HepG2 (cell line): ENCODE measurements at regions not wholly inside any gene's neighbourhood (a gene's known extent, or its start where the extent isn't known, plus 50 kb on each side); places are given as distances from the start of the nearest gene placed in this dataset.

Experiments
- ATAC-seq: fragments of 200-7000 bp; cut with Tn5 transposase; 3 replicates; pipeline ENCODE4 v1.9.1; 2020; ENCODE audit warnings: mild to moderate bottlenecking, moderate library complexity
- BruUV-seq: library from RNA; stranded (reverse); fragments of 400-500 nt; replicated peaks from 2 replicates; lab custom pipeline; 2021; lab: Mats Ljungman, UMichigan
- CTCF ChIA-PET: fragments of 300-600 bp; formaldehyde crosslinking; extraction: SDS; loops from one replicate; lab custom pipeline; 2021; ENCODE audit warnings: low total read pairs, inconsistent platforms, low intra/inter-chr PET ratio; lab: Yijun Ruan, JAX
- POLR2A ChIA-PET: fragments of 350-600 bp; sonication (Branson Sonifier 250); formaldehyde crosslinking; loops from one replicate; lab custom pipeline; 2020; ENCODE audit warnings: antibody characterized with exemption, inconsistent platforms; lab: Yijun Ruan, JAX
- DNase-seq: peaks from one replicate; pipeline ENCODE4 v3.0.0-alpha.2; 2015; ENCODE audit warnings: low spot score
- FAIRE-seq: peaks from 3 replicates; lab custom pipeline; 2011; peaks lifted over from hg19 to GRCh38; lab: Jason Lieb, UNC
- H2AFZ ChIP-seq: one replicate; pipeline ENCODE4 v1.6.1; 2011; ENCODE audit warnings: low read length, inconsistent platforms
- H3K27ac ChIP-seq: fragments of 300-600 bp; 3 replicates; pipeline ENCODE4 v1.8.0; 2011; ENCODE audit warnings: mixed run types, mild to moderate bottlenecking, mixed read lengths, low read length, inconsistent platforms; ENCODE audit not compliant: insufficient read depth; ENCODE audit errors: extremely low read length
- H3K27me3 ChIP-seq, 2 experiments: fragments of 200-600 bp in 1 of 2; 2 replicates in 1 of 2; 3 replicates in 1 of 2; pipeline versions ENCODE4 v1.6.0 to v1.8.0; 2011; ENCODE audit warnings: low read length in 2 of 2, mild to moderate bottlenecking in 2 of 2, moderate library complexity in 2 of 2, inconsistent platforms in 1 of 2; ENCODE audit not compliant: insufficient read depth in 2 of 2, control insufficient read depth in 1 of 2
- H3K36me3 ChIP-seq, 2 experiments: fragments of 200-600 bp in 1 of 2; replicated peaks in 1 of 2; 2 replicates in 1 of 2; 3 replicates in 1 of 2; pipeline versions ENCODE4 v1.5.1 to v1.8.0; 2011; ENCODE audit warnings: low read length in 2 of 2, inconsistent platforms in 1 of 2; ENCODE audit not compliant: insufficient read depth in 2 of 2, control insufficient read depth in 1 of 2
- H3K4me1 ChIP-seq: 2 replicates; pipeline ENCODE4 v1.5.1; 2012; ENCODE audit warnings: low read length, inconsistent platforms; ENCODE audit not compliant: insufficient read depth
- H3K4me2 ChIP-seq: 2 replicates; pipeline ENCODE4 v1.6.0; 2011; ENCODE audit warnings: low read depth, low read length, inconsistent platforms
- H3K4me3 ChIP-seq, 3 experiments: fragments of 200-600 bp in 1 of 3; sonication (generic), shearing (Covaris generic) in 1 of 3; replicated peaks in 1 of 3; 2 replicates each; pipeline ENCODE4 v1.5.1; 2011 to 2016; ENCODE audit warnings: low read length in 3 of 3, inconsistent platforms in 2 of 3, low read depth in 2 of 3, mild to moderate bottlenecking in 2 of 3, control low read depth in 1 of 3, mixed read lengths in 1 of 3; ENCODE audit not compliant: insufficient read depth in 1 of 3
- H3K79me2 ChIP-seq: one replicate; pipeline ENCODE4 v1.6.1; 2011; ENCODE audit warnings: low read length, inconsistent platforms; ENCODE audit not compliant: insufficient read depth
- H3K9ac ChIP-seq: 2 replicates; pipeline ENCODE4 v1.6.0; 2011; ENCODE audit warnings: mild to moderate bottlenecking, low read depth, low read length, inconsistent platforms; ENCODE audit not compliant: insufficient read depth
- H3K9me3 ChIP-seq: 2 replicates; pipeline ENCODE4 v1.5.1; 2012; ENCODE audit warnings: mild to moderate bottlenecking, low read length
- H4K20me1 ChIP-seq: 2 replicates; pipeline ENCODE4 v1.6.0; 2011; ENCODE audit warnings: inconsistent platforms, mild to moderate bottlenecking, low read length, moderate library complexity; ENCODE audit not compliant: insufficient read depth
- ATF5 ChIP-seq: sonication (generic); formaldehyde crosslinking; IDR thresholded peaks from 2 replicates; pipeline ENCODE4 v1.4.0; 2020; ENCODE audit warnings: mild to moderate bottlenecking, low read depth, missing genetic modification reagents
- ATRX ChIP-seq: sonication (generic); formaldehyde crosslinking; IDR thresholded peaks from 2 replicates; pipeline ENCODE4 v1.4.0; 2020; ENCODE audit warnings: missing genetic modification reagents, borderline replicate concordance
- FOXO1 ChIP-seq: sonication (generic); formaldehyde crosslinking; IDR thresholded peaks from 2 replicates; pipeline ENCODE4 v1.4.0; 2020; ENCODE audit warnings: missing genetic modification reagents
- PRDM4 ChIP-seq: sonication (generic); formaldehyde crosslinking; IDR thresholded peaks from 2 replicates; pipeline ENCODE4 v1.9.0; 2021; ENCODE audit warnings: missing genetic modification reagents, borderline replicate concordance
- SSRP1 ChIP-seq: IDR thresholded peaks from 2 replicates; pipeline ENCODE4 v1.6.1; 2016; ENCODE audit warnings: control low read depth
- ZNF343 ChIP-seq: sonication (generic); formaldehyde crosslinking; IDR thresholded peaks from 2 replicates; pipeline ENCODE4 v1.4.0; 2020; ENCODE audit warnings: mild to moderate bottlenecking, missing genetic modification reagents
- WGBS: methylation state at CpG from one replicate; pipeline ENCODE4 v1.1.6; 2017; ENCODE audit warnings: low lambda C conversion rate; 5-methylcytosine and 5-hydroxymethylcytosine counted together
- in situ Hi-C: cut with HindIII; loops from 2 replicates; pipeline ENCODE4 v1.10.0; 2017; ENCODE audit warnings: low pct_unique_long_range_greater_than_20kb; ENCODE audit not compliant: extremely low pct_ligation_motif_present
- intact Hi-C: fragments of 100-400 bp; cut with micrococcal nuclease; formaldehyde crosslinking; loops from one replicate; pipeline ENCODE4 v1.10.0; 2022; ENCODE audit not compliant: unreplicated experiment

DNA sequence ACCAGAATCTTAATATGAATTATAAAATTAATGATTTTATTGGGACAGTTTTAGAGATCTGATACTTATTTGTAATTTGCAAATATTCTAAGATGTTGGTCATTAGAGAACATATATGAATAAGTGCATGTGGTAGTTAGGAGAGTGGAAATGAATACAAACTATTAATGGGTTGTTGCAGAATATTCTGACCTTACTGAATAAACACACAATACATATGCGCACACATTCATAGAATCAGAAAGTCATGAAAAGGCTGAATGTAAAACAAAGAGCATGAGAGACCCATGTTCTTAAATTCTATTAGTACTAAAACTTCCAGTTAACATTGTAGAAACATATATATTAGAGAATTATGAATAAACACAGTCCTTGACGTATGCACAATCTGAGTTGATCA is 301.7 kb upstream of the TRAM1L1 start:
- Histone ChIP-seq H3K79me2 (no peaks in the 10 kb centered on the region), H3K27ac (no peak overlapping the region), H3K4me3 (no peak overlapping the region), H3K4me1 (no peaks in the 10 kb centered on the region), H3K4me2 (no peak overlapping the region), H3K27me3 (no peaks in the 10 kb centered on the region), H4K20me1 (no peaks in the 10 kb centered on the region)
- intact Hi-C loops: no loop called here
- in situ Hi-C loops: no loop called here
- no peak for DNase-seq
- CTCF ChIA-PET: no interaction called here
- 45% methylated on average over 2 of the region's 2 CpGs for WGBS
- TF ChIP-seq ATRX (CRISPR knock-in tag) (no peak), ZNF343 (CRISPR knock-in tag) (no peak), ATF5 (CRISPR knock-in tag) (no peak), SSRP1 (CRISPR knock-in tag) (no peak), PRDM4 (no peak), FOXO1 (no peak)
- TF ChIP-seq, all 625 proteins: peak for 0
- ATAC-seq: no peak
- no peaks in the 10 kb centered on the region for H3K9me3 ChIP-seq
- H3K9ac ChIP-seq: no peak overlapping the region
- POLR2A ChIA-PET: no interaction called here
- no TSS peak for BruUV-seq
- FAIRE-seq: no peak
- no peak overlapping the region for H2AFZ ChIP-seq
- H3K36me3 ChIP-seq: no peaks in the 10 kb centered on the region
